NCI-H1930 (cell line): ENCODE measurements at regions not wholly inside any gene's neighbourhood (a gene's known extent, or its start where the extent isn't known, plus 50 kb on each side); places are given as distances from the start of the nearest gene placed in this dataset.

Source experiments
- DNase-seq, 2 experiments: peaks; one replicate each; lab custom pipeline; 2025; lab: John Stamatoyannopoulos, UW

GRCh38 chr1:4087530-4088420, 187.7 kb upstream of the C1orf174 start:
- no peak for DNase-seq

GRCh38 chr1:4088676-4089075, 188.6 kb upstream of the C1orf174 start:
- no peak for DNase-seq

GRCh38 chr1:4089421-4090175, 189.5 kb upstream of the C1orf174 start:
- no peak for DNase-seq

GRCh38 chr1:4090556-4090955, 190.5 kb upstream of the C1orf174 start:
- no peak for DNase-seq

GRCh38 chr1:4090976-4091660, 191.0 kb upstream of the C1orf174 start:
- no peak for DNase-seq

GRCh38 chr1:4091996-4092395, 191.9 kb upstream of the C1orf174 start:
- no peak for DNase-seq

DNA sequence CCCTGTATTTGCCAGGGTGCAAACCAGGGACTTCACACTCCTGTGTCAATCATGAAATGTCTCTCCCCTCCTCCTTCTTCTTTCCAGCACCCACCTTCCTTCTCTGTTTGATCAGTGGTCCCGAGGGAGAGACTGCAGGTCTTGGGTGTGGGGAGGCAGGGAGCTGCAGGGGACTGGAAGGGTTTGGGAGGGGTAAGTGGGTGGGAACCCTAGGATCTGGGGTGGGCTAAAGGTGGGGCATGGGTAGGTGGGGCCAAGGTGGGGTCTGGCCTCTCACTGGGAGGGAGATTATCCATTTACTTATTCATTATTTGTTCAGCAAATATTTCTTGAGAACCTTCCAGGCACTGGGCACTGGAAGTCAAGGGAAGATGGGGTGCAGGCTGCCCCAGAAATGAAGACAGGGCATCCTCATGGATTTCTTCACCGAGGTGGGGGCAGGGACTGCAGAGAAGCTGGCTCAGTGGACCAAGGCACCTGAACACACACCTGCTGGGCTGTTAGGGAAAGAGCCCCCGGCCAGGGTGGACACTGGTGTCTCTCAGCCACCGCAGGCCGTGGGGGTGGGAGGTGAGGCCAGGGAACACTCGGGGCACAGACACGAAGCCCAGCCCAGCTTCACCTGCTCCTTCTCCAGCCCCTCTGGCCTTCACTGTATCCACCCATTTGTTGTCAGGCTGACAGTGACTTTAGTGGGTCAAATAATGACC, 193.9 kb upstream of the C1orf174 start:
- DNase-seq: no peak

GRCh38 chr1:4095433-4095971, 195.4 kb upstream of the C1orf174 start:
- DNase-seq: no peak

DNA sequence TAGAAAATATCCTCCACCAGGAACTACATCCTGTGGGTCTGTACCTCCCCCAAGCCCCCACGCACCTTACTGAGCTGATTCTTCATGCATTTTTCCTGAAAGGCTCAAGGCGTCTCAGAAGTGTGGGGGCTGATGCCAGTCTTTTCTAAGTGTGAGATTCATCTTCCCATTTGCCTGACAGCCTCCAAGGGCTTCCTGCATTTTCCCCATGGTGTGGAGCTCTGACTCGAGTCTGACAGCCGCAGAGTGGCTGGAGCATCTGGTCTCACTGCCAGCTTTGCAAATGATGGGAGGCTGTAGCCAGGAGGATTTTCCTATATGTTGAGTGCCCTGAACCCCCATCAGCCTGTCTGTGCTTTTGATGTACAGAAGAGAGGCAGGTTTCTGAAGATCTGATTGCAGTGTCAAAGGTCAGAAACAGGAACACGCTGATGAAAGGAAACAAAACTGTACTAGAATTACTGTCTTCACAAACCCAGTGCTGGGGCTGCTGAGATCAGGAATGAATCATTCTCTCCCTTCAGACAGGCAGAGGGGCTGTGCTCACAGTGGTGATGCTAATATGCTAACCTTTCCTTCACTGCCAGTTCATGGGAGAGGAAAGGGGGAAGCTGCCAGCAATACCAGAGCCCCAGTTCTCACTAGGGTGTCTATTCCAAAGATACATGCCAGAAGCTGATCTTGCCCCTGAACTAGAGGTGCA, 201.5 kb upstream of the C1orf174 start:
- DNase-seq: no peak

DNA sequence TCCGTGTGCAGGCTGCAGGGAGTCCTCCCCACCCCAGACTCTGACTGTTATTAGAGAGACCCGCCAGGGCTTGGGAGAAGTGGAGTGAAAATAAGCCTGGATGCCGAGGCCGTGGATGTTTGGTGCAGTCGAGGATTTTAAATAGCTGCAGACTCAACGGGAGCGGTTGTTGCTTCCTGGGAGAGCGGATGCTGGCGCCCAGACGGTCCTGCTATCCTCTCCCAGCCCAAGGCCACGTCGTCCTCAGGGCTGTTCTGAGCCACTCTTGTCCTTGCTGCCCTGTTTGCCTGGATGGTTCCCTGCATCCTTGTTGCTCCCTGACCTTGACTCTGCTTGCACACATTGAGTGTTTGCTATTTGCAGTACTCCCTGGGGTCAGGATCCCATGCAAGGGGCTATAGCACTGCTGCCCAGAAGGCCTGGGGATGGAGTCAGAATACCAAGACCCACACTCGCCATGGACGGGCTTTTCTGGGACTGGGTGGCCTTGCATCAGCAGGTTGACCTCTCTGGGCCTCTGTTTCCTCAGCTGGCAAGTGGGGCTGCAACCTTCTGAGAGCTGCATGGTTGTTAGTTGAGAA, 205.3 kb upstream of the C1orf174 start:
- no peak for DNase-seq

DNA sequence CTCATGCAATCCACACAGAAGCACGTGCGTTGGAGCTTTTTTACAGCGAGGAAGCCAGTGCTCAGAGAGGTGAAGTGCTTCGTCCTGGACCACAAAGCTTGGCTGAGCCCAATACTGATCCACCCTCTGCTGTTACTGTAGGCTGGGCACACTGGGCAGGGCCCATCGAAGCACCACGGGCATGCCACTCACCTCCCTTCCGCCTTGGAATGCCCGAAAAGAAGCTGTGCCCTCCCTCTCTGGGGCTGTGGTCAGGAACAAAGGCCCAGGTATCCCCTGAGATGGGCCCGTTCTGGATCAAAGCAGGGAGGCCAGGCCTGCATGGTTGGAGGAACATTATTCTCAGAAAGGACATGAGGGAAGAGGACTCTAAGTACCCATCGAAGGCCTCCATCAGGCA, 206.7 kb upstream of the C1orf174 start:
- DNase-seq: no peak

GRCh38 chr1:4107291-4107690, 207.2 kb upstream of the C1orf174 start:
- no peak for DNase-seq

DNA sequence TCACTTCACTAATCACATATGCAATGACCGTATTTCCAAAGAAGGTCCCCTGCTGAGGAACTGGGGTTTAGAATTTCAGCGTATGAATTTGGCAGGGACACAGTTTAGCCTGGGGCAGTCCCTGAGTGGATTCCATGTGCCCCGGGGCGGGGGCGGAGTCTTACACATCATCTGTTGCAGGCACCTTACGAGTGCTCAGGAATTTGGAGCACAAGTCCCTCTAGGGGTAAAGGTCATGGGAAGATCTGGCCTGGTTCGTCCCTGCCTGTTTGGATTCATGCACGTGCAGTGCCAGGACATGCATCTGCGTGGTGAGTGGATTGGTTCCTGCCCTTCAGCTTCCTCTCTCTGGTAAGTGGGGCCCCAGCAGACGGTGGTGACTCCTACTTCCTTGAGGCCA, 208.3 kb upstream of the C1orf174 start:
- no peak for DNase-seq

GRCh38 chr1:4108758-4109627, 208.9 kb upstream of the C1orf174 start:
- DNase-seq: no peak

GRCh38 chr1:4109628-4109940, 209.5 kb upstream of the C1orf174 start:
- DNase-seq: no peak

GRCh38 chr1:4110888-4111287, 210.8 kb upstream of the C1orf174 start:
- no peak for DNase-seq

DNA sequence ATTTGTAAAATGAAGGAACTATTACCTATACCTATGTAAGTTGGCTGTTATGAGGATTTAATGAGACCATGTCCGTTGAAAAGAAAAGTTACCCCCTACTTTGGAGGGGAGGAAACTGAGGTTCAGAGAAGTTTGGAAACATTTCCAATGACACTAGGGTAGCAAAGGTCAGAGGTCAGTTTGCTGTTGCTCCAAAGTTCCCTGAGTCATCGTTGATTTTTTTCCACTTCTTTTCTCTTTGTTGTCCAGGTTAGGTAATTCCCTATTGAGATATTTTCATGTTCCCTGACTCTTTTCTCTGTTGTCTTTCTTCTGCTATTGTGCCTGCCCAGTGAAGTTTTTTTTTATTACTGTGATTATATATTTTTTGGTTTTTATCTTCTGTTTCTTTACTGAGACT, 213.8 kb upstream of the C1orf174 start:
- no peak for DNase-seq

- no peak for DNase-seq
These were observed 215.3 kb upstream of the C1orf174 start for GRCh38 chr1:4115191-4115900.

DNA sequence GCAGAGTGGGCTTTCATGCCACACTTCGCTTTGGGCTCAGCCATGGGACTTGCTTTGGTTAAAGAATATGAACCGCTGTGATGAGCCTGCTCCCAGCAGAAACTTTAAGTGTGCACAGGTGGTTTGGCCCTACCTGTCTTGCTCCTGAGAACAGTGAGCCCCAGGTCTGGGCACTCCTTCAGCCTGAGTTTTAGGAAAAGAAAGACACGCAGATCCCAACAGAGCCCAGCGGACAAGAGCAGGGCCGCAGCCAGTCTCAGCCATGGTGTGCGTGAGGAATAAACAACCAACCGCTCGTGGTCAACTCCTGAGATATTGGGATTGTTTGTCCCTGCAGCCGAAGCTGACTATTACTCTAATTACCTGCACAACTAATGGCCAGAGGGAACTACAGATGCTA, 217.1 kb upstream of the C1orf174 start:
- DNase-seq: no peak
